ENCODE measurements at regions not wholly inside any gene's neighbourhood (a gene's known extent, or its start where the extent isn't known, plus 50 kb on each side); places are given as distances from the start of the nearest gene placed in this dataset.

- no peak for DNase-seq
These were observed 60.3 kb downstream of the AVPR1A start for GRCh38 chr12:63090716-63091115.

DNA sequence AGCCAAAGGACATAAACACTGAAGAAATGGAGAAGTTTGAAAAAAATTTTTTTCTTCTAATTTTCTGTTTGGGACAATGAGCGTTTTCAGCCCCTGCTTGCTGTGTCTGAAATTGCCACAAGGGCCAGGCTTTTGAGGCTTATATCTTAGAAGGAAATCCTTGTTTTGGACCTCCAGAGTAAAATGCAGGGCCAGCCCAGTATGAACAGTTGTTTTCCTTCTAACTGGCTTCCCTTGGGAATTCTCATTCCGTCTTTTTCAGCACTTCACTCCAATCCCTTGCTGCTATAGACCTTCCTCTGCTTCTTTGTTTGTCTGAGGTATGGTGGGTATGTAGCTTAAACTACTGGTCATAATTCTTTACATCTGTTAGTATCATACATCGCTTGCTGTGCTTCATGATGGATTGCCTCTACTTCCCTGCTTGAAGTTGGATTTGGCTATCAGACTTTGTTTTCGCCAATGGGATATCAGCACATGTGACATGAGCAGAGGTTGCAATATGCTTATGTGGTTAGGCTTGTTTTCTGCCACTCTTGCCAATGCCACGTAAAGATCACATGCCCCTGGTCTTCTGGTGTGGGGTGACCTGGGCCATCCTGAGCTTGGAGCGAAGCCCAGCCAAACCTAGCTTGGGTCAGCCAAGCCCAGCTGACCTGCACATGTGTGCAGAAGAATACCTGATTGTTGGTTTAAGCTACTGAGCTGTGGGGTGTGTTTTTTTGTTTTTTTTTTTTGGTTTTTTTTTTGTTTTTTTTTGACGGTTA, 64.7 kb downstream of the AVPR1A start:
- no peak for DNase-seq

GRCh38 chr12:63085120-63085519, 65.9 kb downstream of the AVPR1A start:
- DNase-seq = no peak

DNA sequence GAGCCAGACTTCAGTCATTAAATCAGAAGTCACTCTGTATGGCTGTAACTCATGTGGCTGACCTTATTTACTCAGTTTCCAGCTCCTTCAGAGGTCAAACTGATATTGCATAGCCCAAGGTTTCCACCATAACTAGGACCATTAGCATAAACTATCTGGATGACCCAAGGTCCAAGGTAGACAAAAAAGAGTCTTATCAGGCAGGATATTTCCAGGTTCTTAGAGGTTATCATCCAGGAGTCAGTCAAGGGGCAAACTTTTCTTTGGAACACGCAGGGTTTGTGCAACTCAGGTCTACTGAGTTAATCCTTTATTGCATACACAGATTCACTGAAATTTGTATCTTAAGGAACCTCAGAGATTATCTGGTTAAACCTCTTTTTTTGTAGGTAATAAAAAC, 66.5 kb downstream of the AVPR1A start:
- no peak for DNase-seq

DNA sequence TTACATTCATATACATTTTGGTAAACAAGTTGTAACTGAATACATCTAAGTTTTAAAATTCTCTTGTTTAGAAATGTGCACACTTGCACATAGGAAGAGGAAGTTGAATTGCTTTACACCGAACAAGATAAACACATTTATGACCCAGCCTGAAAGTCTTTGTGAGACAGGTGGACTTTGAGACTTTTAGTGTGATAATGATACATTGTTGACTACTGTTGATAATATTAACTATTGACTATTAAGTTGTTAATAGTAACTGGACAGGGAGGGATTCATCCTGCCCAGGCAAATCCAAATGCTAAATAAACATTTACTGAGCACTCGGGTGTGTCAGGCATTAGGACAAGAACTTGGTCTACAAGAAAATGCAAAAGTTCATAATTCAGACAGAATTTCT, 68.0 kb downstream of the AVPR1A start:
- no peak for DNase-seq

DNA sequence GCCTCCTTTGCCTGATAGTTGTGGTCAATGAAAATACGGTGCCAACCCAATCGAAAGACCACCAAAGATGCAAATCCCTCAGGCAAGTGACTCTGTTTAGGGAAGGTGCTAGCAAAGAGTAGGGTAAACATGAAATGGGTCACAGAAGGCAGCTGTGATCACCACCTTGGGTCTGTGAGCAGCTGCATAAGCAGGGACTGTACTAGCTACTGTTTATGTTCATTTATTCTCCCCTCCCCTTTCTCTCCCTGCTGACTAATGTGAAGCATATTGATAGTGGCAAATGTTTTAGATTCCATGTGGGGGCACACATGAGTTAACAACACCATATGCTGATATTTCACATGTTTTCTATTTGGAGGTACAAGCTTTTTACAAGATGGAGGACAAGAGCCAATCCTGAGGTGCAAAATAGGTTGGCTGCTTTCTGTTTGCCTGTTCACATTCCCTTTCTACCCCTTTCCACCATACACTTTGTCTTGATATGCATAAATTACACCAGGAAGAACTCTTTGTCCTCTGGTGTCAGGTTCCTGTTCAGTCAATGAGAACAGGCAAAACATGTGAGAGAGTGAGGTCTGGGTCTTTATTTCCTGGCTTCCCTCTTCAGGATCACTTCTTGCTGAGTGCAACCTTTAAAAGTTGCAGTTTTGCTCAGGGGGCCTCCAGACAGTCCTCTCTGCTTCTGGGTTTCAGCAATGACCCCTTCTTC, 71.1 kb downstream of the AVPR1A start:
- DNase-seq = no peak

DNA sequence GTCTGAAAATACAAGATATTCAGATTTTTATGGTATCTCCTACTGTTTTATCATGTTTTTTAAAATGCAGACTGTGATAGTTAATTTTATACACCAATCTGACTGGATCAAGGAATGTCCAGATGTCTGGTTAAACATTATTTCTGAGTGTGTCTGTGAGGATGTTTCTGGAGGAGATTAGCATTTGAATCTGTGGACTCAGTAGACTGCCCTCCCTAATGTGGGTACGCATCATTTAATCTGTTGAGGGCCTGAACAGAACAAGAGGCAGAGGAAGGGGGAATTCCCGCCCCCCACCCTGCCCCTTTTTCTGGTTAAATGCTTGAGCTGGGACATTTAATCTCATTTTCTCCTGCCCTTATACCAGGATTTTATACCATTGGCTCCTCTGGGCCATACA, 72.1 kb downstream of the AVPR1A start:
- no peak for DNase-seq

DNA sequence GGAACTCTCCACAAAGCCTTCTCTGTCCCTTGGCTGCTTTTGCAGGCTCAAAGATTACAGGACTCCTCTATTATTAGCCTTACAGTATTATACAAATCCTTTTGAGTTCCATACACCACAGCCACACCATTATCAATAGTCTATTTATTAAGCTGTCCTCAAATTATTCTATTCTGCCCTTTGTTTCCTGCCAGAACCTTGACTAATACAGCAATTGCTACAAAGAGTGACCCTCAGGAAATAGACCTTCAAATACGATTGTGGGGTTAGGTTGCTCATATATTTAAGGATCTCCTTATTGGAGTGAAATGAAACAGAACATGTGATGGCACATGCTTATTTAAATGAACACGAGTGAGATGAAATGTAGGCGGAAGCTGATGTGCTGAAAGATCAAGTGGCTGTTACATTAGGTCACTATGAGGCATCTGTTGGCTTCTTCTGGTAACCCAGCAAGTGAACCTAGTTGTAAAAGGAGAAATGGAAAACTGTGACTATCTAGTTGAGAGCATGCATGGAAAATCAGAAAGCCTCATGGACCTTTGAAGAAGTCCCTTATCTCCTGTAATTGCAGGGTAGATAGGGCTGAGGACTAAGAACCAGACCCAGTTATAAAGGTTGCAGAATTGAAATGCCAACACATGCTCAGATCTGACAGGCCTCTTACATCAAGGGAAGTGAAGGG, 75.5 kb downstream of the AVPR1A start:
- no peak for DNase-seq

- no peak for DNase-seq
These were observed 80.3 kb downstream of the AVPR1A start for GRCh38 chr12:63070709-63071108.

DNA sequence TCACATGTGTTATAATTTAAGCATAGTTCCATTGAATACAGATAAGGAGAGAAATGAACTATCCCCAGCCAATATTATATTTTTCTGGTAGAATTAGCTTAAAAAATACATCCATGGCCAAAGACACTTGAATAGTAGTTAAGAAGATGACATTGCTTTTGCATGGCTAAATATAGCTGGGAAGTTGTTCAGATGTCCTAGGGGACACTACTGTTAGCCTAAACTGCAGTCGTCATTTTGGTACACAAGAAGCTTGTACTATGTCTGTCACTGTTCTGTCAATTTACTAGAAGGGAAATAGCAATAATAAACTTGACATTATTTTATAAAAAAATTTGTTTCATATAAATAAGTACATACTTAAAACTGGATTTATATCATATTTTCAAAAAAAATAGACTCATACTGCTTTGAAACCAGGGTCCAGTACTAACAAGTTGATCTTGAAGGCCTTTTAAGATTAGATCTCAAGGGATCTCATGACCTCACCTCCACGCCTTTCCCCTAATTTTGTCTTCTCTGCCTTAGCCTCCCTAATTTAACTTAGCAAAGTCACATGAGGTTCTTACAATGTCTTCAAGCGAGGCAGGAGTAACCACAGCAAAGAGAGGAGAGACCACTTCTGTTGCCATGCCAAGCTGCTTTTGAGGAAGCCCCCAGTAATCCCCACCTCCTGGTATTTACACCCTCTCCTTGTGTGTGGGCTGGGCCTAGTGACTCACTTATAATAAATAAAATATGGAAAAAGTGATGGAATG, 81.0 kb downstream of the AVPR1A start:
- DNase-seq = no peak

- peak; percentile 12 for DNase-seq
These were observed 82.1 kb downstream of the AVPR1A start for GRCh38 chr12:63068857-63069442.

DNA sequence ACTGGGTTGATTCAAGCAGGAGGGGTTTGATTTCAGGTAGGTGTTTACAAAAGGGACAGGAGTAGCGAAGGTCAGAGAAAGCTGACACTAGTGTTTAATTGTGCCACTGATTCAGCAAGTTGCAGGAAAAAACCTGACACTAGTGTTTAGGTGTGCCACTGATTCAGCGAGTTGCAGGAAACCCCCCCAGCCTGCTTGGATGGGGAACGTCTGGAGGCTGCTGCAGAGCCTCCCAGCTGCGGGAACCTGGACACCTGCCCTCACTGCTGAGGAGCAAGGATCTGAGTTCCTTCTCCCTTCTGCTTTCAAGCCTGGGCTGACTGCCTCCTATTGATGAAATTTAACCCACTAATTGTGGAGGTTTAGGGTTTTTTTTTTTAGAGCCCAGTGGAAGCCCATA, 84.2 kb downstream of the AVPR1A start:
- DNase-seq = no peak

- DNase-seq = no peak
These were observed 84.9 kb downstream of the AVPR1A start for GRCh38 chr12:63066136-63066535.

GRCh38 chr12:63064080-63064479, 86.9 kb downstream of the AVPR1A start:
- no peak for DNase-seq

DNA sequence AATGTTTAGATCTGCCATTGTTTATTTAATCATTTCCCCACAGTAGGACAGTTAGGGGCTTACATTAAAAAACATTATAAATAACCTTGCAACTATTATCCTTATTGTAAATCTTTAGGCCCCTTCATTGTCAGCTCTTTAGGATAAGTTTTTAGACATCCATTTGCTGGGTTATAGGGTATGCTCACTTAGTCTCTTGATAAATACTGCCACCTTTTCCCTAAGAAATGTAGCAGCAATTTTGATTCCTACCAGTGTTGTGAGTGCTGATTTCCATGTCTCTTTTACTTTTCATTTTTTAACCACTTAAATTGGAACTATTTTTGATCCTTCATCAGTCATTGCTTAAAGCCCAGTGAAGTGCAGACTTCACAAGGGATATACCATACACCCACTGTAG, 94.4 kb downstream of the AVPR1A start:
- no peak for DNase-seq

DNA sequence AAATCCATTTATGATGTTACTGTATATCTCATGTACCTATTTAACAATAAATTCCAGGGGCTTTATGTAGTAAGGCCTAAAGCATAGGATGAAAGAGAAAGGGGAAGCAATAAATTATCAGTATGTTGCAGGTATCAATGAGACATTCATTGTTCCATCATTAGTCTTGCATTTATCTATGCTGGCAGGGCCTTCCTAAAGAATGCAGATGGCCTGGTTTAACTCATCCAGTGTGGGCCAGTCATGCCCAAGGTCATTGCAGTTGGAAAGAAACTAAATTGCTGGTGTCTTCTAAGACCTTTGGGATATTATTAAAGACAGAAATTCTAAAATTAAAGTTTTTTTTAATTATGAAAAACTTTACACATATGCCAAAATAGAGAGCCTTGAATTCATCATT, 98.3 kb downstream of the AVPR1A start:
- DNase-seq = no peak

DNA sequence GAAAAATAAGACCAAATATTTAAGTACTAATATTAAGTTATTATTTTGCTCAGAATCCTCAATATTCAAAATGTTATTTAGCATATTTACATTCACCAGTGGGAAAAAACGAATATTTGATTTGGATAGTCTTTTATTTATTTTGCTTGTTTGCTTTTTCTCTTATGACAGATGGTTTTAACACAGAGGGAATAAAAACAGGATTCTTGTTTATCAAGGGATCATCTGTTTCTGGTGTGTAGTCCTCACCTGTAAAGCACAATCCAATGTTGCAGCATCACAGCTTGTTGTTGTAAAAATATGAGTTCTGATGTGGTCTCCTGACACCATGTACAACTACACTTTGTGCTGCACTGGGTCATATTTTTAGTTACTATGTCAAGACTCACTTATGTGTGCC, 103.9 kb downstream of the AVPR1A start:
- DNase-seq = no peak

DNA sequence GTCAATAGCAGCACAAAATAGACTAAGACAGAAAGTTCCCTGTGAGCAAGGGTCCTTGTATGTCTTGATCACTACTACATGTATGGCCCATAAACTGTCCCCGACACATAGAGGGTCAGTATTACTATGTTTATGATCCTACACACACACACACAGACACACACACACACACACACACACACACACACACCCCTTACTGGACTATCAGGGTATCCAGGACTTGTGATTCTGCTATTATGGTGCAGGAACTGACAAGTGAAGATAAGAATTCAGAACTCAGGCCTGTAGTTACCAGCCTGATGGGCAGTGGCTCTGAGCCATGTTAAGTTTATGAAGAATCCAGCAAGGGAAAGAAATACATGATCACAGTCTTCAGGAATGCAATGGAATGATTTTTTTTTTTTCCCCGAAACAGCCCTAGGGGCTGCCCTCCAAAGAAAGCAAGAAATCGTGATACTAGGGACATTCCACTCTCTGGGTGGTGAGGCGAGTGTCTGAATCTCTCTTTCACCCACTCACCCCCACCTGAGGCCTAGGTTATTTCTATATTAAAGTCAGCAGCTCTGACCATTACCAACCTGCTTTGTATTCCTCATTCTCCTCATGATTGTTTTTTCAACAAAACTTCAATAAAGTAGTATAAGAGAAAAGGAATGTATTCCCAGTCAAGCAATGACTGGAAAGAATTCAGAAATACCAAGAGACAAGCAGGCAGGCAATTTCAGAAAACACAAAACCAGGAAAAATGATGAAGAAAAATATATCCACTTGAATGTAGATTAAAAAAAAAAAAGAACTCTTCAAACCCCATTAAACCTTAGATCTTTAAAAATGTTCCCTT, 105.8 kb downstream of the AVPR1A start:
- no peak for DNase-seq

- DNase-seq = no peak
These were observed 107.7 kb upstream of the PPM1H start for GRCh38 chr12:63042646-63043045.

- DNase-seq = no peak
These were observed 106.7 kb upstream of the PPM1H start for GRCh38 chr12:63041601-63042000.

DNA sequence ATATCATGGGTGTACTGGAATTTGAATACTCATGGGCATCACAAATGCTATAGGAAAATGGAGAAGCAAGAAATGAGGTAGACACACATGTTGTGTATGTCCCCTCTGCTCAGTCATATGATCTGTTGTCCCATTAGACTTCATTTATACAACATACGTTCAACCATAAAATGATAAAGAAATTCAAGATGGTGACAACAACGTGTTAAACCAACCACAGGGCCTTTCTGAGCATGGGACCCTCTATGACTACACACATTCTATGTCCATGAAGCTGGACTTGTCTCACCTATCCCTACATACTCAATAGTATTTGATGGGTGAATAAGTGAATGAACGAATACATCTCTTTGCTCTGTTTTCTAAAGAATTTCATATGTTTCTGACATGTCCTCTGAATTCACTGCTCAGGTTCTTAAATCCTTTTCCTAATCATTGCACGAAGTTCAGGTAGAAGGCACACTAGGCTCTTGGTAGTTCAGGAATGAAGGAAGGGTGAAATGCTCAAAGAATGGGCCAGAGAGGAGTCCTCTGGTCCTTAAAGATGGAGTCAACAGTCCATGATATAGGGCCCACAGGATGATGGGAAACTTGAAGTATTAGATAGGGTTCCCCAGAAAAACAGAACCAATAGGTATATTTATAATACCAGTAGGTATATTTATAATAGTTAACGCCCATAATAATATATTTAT, 105.7 kb upstream of the PPM1H start:
- no peak for DNase-seq

All from activated CD4-positive, alpha-beta T cell treated with anti-CD3 and anti-CD28 coated beads, Interleukin-2, amount 50 U/mL, for 16 hours (primary cell).